Activated naive CD4-positive, alpha-beta T cell (primary cell): ENCODE measurements at regions not wholly inside any gene's neighbourhood (a gene's known extent, or its start where the extent isn't known, plus 50 kb on each side); places are given as distances from the start of the nearest gene placed in this dataset.

Experiments used
- DNase-seq, 4 experiments: peaks; one replicate each; lab custom pipeline; 2025; lab: John Stamatoyannopoulos, UW

DNA sequence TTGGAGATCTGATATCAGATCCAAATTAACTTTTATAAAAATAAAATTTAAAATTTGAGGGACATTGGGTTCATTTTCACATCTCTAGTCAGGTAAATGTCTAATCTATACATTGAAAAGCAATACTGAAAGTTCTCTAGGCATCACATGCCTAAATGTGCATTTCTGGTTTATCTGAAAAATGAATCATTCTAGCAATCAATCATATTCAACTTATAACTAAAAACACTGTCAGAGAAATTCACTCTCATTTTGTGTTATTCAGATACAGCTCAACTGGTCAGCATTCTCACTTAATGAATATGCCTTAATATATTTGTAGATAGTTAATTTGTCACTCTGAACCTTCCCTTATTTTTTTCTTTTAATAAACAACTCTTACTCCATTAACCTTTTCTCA is 243.2 kb downstream of the CASP12 start:
- DNase-seq = no peak

DNA sequence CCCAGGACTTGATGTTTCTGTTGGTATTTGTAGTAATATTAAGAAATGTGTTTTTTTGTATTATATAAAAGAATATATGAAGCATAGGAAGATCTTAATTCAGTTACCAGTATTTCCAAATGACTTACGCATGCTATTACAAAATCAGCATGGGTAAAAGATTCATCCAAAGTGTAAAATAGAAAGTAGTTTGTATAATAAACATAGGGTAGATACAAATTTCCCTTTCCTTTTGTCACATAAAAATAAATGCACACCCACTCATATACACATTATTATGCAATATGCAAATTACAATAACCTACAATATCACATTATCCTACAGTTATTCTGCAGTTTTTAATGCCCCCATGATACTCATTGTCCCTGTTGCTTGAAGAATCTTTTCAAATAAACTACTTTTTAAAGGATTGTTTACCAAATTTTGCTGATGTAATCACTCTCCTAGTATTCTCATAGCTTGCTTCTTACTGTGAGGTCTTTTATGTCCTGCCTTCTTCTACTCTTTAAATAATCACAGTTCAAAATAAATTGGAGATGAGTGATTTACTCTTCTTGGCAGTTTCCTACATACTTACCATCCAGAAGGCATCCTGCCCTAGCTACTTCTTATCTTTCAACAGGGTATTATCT is 244.0 kb downstream of the CASP12 start:
- DNase-seq = no peak

DNA sequence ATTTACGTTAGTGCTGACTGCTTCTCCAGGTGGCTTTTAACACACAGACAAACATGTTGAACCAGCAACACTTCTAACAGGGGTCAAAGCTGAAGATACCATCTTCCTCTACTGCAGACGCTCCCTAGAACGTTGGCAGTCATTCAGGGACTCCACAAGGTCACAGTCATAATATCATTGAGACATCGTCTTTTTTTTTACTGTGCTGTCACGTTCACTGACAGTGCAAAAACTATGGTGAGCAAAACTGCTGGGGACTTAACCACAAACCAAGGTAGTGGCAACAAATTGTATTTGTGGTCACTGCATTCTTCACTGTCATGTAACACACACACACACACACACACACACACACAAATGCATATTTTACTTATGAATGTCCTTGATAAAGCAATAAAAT is 244.9 kb downstream of the CASP12 start:
- no peak for DNase-seq

DNA sequence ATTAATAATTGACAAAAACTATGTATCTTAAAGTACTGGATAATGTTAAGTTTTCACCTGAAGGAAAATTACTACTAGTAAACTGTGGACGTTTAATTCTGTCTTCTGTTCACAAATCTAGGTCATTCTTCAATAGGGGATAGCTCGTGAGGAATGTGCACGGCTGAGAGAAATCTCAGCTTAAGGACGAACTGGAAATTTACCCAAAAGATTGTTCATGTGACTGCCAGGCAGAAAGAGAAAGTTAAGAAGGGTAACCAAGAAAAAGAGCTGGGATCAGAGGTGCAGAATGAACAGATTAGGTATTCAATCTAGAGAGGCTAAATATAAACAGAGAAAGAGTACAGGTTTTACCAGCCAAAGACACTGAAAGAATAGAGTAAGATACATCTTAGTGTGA is 245.3 kb downstream of the CASP12 start:
- no peak for DNase-seq

DNA sequence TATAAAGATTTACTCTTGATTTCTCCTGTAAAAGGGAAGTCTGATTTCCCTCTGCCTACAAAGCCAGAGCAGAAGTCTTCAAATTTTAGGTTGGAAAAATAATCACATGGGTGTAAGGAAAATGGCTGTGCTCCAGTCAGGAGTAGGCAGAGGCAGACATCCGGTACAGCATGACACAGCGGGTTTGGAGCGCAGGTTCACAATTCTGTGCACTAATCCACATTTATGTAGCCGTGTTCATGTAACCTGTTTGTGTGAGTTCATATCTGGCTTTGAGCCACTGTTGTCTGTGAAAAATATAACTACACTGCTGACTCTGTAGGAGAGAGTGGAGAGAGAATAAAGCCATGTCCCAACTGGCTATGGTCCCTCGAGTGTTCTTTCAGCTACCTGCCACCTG is 248.0 kb downstream of the CASP12 start:
- DNase-seq = no peak

DNA sequence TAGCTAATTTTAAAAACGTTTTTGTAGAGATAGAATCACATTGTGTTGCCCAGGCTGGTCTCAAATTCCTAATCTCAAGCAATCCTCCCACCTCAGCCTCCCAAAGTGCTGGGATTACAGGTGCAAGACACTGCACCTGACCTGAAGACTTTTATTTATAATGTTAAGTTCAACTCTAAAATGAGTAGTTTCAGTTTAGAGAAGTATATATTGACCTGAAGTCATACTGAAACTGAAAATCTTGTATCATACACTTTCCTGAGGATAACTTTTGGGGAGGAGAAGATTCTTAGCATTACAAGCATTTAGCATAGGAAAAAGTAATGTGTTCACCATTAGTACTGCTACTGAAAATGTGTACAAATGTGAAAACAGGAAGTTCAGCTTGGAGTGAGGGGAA is 249.3 kb downstream of the CASP12 start:
- DNase-seq = no peak

DNA sequence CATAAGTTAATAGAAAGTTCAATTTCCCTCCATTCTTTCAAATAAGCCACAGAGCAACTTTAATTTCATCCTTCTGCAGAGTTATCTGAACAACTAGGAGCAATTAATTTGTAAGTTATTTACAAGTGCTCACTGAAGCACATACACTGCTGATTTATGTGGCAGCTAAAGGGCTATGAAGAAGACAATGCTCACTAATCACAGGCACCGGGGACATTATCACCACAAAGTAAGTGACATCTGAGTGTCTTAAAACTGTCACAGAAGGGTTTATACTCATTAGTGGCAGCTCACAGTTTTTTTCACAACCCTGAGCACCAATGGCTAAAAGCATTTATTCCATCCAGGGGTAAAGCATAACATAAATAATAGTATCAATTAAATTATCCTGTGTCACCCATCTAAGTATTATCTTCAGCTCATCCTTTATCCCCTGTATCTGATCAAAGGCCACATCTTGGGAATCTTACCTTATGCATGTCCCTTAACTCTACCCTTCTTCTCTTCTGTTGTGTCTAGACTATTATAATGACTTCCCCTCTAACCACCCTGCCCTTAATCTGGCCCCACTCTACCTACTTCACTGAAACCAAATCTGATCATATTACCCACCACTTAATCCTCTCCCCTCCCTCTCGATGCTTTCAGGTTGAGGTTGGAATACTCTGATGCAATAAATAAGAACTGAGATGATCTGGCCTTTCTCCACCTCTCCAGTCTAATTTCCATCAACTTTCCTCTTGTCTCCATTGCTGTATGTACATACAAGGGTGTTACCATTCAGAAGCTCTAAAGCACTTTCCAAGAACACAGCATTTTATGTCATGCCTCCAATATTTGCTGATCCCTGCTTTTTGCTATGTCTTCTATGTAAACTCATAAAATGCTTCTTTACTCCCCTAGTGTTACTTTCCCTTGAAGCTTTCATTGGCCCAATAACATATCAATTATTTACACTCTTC is 252.7 kb downstream of the CASP12 start:
- DNase-seq = no peak

DNA sequence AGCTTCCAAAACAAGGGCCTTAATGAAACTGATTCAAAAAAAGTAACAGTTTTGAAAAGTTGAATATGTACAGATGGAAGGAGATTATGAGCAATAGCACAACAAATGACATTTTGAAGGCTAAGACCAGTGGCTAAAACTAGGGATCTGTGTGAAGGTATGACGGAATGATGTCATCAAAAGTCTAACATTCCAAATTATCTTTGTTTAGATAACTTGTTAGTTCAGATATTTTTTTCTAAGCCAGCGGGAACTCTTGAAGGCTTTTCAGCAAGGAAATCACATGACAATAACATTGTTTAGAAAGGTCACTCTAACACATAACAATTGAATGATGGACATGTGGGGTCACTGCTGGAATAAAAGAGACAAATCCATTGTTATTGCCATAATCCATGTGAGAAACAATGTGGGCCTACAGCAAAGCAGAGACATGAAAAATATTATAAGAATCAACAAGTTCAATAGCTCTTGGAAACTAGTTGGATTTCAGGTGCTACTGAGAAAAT is 260.5 kb downstream of the CASP12 start:
- no peak for DNase-seq

DNA sequence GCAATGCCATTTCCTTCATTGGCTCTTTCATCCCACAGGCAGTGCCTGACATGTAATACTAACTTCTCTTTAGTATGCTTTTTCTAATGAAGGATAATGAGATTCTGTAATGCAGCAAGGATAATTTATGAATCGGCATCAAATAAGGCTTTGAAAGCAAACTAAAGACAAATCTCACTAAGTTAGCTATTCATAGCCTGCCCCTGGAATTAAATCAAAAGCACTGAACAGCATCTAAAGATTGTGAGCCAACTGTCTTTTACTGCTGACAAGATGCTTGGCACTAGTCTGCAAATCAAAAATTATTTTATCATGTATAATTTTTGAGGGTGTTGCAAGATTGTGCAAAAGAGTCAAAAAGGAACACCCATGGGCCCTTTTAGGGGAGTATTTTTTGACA is 265.0 kb downstream of the CASP12 start:
- DNase-seq = no peak

DNA sequence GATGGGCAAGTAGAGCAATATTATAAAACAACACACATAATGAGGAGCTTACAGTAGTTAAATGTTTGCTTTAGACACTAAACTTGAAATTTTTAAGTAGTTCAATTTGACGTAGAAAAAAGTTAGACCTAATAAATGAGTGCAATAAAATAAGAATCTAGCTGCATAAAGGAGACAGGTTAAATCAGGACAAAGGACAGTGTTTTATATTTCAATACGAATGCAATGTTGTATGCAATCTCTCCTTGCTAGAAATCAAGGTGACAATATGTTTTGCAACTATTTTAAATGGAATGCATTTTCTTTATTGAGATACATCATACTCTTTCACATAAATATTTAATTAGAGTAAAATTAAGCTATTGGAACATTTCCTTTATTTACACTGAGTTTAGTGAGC is 267.9 kb downstream of the CASP12 start:
- DNase-seq = no peak

DNA sequence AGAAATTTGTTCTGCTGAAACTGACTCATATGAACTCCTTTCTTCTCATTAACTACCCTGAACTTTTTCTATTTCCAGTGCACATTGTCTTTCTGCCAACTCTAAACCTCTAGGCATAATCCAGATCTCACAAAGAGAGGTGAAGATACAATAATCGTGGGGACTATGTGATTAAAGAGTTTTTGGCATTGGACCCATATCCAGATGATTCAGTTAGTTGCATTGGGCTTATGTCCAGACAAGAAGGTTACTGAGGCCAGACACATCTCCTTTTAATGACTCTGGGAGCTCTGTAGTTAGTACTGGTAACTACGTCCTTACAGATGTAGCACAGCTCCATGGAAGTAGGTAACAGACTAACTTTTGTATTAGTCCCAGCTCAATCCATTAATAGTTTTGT is 273.0 kb downstream of the CASP12 start:
- no peak for DNase-seq

DNA sequence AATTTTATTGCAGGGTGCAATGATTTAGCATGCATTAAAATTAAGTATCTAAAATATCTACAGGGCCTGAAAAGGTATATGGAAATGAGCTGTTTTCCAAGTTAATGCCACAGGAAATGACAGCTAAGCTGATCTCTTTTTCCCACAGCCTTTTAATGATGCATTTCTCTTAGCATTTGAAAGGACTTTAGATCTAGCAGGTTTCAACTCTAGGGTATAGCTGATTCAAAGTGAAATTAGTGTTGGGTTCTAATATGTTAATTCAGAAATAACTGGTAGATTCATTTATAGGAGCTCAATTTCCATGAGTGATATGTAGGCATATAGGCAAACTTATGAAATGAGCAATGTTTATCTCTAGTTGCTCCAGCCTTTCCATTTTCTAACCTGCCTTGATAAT is 274.2 kb downstream of the CASP12 start:
- no peak for DNase-seq

DNA sequence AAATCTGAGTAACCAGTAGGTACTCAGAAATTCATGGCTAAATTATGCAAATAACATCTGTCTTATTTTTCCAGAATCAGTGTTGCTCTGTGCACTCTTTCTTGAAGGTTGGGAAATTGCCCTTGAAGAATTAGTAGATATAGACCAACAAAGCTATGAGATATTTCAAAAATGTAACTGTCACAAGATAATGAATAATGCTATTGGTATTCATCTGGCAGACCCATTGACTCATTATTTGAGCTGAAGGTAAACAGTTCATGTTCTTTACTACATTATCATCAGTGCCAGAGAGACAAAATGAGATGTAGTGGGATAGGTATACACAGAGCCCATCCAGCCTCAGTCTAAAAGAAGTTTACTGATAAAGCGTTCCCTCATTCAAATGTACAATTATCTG is 274.7 kb downstream of the CASP12 start:
- no peak for DNase-seq

DNA sequence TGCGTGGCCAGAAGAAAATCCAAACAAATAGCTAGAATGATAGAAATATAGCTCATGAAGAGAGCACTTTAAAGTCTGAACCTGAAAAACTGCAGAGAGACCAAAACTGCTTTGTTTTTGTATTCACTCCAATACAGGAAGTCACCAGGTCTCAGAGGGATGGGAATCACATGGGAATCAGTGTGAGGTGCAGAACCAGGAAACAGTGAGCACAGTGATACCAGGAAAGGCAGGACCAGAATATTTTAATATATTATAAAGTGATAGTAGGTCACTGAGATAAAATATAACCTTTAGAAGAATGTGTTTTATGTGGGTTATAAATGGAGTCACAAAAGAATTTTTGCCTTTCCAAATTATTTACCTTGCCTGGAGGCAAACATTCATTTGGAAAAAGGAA is 277.3 kb downstream of the CASP12 start:
- DNase-seq = no peak

DNA sequence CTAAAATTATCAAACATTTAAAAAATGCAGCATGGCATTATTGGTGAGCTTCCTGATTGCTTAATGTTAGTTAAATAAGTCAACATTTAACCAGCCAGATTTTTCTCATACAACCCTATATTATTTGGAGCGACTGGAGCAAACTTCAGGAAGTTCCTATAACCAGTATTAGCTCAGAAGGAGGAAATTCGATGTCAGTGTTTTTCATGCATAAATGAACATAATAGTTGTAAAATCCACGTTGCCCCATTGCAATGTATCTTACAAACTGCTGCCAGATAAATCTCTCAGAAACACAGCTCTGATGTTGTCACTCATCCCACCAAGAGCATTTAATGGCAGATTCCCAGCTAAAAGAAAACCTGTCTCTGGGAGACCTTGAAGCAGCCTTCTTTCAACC is 278.5 kb downstream of the CASP12 start:
- DNase-seq = no peak

DNA sequence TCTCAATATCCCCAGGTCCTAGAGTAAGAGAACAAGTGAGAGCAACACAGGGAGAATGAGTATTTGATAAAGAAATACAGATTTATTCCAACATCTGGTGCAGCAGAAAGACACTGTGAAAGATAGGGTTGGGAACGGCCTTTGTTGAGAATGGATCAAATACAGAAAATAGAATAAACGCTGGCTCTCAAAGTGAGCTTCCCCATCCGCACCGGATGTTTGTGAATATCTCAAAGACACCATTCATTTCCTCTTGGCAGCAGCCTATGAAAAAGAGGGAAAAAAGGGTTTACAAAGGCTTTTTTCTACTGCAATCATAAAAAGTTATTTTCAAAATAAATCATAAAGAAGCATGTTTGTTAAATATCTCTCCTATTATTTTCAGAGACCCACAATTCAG is 279.3 kb downstream of the CASP12 start:
- no peak for DNase-seq

DNA sequence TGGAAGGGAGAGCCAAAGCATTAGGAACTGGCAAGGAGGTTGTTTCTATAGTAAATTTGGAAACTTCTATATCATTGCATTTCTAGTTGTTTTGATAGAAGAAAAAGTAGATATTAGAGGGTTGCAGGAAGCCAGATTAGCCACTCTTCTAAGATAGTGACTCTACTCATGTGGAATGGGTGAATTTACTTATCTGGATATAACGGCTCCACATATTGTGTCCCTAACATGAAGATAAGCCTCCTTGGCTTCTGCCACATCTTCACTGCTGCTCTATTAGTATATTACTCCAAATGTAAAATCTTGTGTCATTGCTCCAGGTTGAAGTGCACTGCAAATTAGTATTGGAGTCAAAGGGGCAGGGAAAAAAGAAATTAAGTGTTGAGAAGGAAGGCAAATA is 283.3 kb downstream of the CASP12 start:
- no peak for DNase-seq

DNA sequence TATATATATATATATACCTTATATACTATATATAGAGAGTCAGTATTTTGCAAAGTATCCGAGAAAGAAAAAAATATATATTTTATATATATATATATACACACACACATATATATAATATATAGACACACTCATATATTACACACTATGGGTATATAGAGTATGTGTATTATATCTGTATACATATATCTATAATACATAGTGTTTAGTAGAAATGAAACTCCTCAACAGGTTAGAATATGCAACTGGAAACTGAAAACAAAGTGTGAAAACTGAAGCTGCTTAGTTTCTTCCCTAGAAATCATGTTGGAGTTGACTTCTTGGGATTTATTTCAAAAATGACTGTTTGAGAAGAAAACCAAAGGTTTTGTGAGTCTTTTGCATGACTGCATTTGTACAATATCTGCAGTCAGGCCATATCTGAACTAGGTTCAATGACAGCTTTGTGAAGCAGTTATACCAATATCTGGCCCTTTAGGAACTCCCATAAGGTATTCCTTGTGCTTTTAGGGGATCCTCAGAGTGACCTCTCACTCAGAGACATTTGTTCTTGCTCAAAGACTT is 284.1 kb downstream of the CASP12 start:
- no peak for DNase-seq

DNA sequence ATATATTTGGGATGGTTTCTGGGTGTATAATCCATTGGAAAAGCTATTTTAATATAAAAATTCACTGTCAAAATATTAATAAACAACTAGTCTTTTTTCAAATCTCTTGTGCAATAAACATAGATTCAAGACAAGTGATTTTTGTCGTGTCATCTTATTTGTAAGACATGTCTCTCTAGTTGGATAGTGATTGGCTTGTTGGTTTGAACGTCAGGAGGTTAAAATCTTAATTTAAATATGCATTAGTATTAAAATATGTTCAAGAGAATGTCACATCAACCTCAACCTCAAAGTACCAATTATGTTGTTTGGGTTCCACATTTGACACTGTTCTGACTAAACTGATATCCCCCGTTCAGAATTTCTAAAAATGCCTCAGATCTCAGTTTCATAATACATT is 287.6 kb downstream of the CASP12 start:
- no peak for DNase-seq

DNA sequence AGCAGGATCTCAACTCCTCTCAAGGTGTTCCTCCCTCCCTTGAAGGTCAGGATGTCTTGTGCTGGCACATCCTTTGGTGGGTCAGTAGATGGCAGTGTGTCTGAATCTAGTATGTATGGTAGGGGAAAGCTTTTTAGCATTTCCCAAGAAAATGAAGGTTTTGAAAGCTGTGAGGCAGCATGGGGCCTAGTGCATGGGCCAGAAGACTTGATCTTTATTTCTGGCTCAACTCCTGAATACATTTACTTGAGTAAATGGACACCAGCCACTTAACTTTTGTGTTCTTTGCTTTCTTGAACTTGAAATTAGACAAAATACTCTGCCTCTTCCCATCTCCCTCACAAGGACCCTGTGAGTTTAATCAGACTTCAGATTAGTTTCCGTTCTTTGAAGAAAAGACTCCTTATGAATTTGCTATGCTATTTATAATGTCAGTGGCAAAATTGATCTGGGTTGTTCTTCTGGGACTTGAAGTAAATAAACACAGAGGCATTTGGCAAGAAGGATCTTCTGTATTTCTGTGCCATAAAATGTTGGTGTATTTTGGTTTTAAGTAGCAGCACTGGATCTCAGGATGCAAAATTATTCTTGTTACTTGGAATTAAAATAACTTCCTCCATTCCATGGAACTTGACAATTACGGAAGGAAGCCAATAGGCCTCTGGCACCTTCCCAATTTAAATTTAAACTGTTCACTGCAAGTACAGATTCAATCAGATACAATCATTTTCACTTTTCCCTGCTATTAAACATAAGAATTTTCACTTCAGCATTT is 288.8 kb downstream of the CASP12 start:
- peak in 1 of 4 experiments; percentile 3 for DNase-seq

DNA sequence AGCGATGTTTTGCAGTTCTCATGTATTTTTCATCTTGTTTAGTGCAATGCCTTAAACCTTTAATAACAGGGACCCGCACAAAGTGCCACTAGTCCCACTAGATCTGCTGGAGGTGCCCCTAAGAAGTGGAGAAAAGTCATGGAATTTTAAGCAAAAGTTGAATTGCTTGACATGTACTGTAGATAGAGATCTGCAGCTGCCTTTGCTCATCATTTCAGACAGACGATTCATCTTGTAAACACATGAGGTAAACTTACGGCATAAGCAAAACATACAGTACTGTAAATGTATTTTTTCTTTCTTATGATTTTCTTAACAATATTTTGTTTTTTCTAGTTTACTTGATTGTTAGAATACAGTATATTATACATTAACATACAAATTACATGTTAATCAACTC is 295.6 kb downstream of the CASP12 start:
- no peak for DNase-seq

DNA sequence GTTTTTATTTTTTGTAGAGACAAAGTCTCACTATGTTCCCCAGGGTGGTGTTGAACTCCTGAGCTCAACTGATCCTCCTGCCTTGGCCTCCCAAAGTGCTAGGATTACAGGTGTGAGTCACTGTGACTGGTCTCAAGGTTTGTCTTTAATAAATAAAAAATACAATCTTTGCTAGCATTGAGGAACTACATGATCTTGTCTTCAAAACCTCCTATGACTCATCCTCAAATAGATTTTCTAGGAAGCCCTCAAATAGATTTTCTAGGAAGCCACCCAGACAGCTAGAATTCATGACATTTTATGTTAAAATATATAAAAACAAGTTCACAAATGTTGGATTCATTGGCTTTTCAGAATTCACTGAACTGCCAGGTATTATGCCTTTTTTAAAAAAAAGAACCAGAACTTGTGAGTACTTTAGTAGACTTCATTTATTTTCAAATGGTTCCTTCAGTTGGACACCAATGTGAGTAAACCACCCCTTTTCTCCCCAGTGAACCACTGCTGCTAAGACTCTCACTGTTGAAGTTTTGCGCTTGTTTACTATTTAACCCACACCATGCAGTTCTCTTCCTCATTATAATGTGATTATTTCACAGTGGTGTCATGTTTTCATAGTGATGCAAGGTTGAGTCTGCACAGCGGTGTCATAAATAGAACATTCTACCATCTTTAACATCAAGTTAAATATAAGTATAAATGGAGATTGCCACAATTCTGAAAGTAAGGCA is 303.9 kb downstream of the CASP12 start:
- DNase-seq = no peak
